Smooth muscle cell (in vitro differentiated cells): ENCODE measurements at regions not wholly inside any gene's neighbourhood (a gene's known extent, or its start where the extent isn't known, plus 50 kb on each side); places are given as distances from the start of the nearest gene placed in this dataset.

Source experiments
- DNase-seq: peaks from one replicate; lab custom pipeline; 2025; ENCODE audit not compliant: unreplicated experiment; lab: John Stamatoyannopoulos, UW
- H2AFZ ChIP-seq: fragments of 200-600 bp; sonication (generic); 2 replicates; pipeline ENCODE4 v1.6.0; 2016; ENCODE audit warnings: antibody characterized with exemption, low read depth, mild to moderate bottlenecking
- H3F3A ChIP-seq: fragments of 200-600 bp; sonication (generic); 2 replicates; pipeline ENCODE4 v1.6.0; 2017; ENCODE audit warnings: antibody characterized with exemption, low read depth
- H3K27ac ChIP-seq: fragments of 200-600 bp; sonication (generic); 2 replicates; pipeline ENCODE4 v1.5.1; 2016; ENCODE audit warnings: low read depth, mild to moderate bottlenecking
- H3K27me3 ChIP-seq: fragments of 200-600 bp; sonication (generic); 2 replicates; pipeline ENCODE4 v1.6.1; 2016; ENCODE audit warnings: low read depth, mild to moderate bottlenecking
- H3K36me3 ChIP-seq: fragments of 200-600 bp; sonication (generic); 2 replicates; pipeline ENCODE4 v1.5.1; 2016; ENCODE audit warnings: low read depth
- H3K4me1 ChIP-seq: fragments of 200-600 bp; sonication (generic); 2 replicates; pipeline ENCODE4 v1.5.1; 2016; ENCODE audit warnings: low read depth
- H3K4me2 ChIP-seq: fragments of 200-600 bp; sonication (generic); 2 replicates; pipeline ENCODE4 v1.6.0; 2016; ENCODE audit warnings: mild to moderate bottlenecking
- H3K4me3 ChIP-seq: fragments of 200-600 bp; sonication (generic); 2 replicates; pipeline ENCODE4 v1.5.1; 2016; ENCODE audit warnings: mild to moderate bottlenecking
- H3K79me2 ChIP-seq: fragments of 200-600 bp; sonication (generic); 2 replicates; pipeline ENCODE4 v1.6.0; 2016; ENCODE audit warnings: low read depth, mild to moderate bottlenecking
- H3K9ac ChIP-seq: fragments of 200-600 bp; sonication (generic); 2 replicates; pipeline ENCODE4 v1.6.0; 2016; ENCODE audit warnings: low read depth
- H3K9me3 ChIP-seq: fragments of 200-600 bp; sonication (generic); replicated peaks from 2 replicates; pipeline ENCODE4 v1.5.1; 2016; ENCODE audit warnings: low read depth
- H4K20me1 ChIP-seq: fragments of 200-600 bp; sonication (generic); 2 replicates; pipeline ENCODE4 v1.6.0; 2016; ENCODE audit warnings: low read depth
- WGBS: methylation state at CpG from one replicate; pipeline ENCODE4 v1.1.7; 2016; ENCODE audit warnings: low lambda C conversion rate; 5-methylcytosine and 5-hydroxymethylcytosine counted together
- TF ChIP-seq, protein P1 (sequence below): fragments of 200-600 bp; sonication (generic); IDR thresholded peaks from 2 replicates; pipeline ENCODE4 v1.5.1; 2017; ENCODE audit warnings: borderline replicate concordance, mild to moderate bottlenecking, antibody characterized with exemption; ENCODE audit not compliant: insufficient read depth, poor library complexity, severe bottlenecking

DNA sequence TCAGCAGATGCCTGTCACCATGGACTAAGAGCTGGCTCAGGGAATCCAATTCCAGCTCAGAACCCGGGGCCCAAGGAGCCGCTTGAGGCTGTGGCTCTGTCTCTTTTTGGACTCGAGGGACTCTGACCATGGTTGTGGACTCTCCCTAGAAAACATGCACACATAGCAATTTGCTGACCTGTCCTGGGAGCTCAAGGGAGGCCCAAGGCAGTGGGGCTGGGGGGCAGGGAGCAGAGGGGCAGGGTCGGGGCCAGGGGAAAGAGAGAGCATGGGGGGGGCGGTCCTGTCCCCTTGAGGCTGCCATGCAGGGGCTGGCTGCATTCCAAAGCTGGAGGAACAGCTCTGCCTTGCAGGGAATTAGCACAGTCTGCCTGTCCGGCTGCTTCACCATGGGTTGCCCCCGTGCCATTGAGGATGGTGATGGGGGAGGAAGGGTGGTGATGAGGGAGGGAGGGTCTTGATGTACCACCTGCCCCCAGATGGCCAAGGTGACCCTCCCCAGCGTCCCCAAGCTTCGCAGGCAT, 190.1 kb downstream of the GOLGA6L6 start:
- Histone ChIP-seq H2AFZ (no peak overlapping the region), H3K4me2 (no peak overlapping the region), H3K27me3 (no peaks in the 10 kb centered on the region), H3K4me3 (no peak overlapping the region), H3K79me2 (no peaks in the 10 kb centered on the region), H3K36me3 (no peaks in the 10 kb centered on the region), H3F3A (no peaks in the 10 kb centered on the region), H3K9ac (no peak overlapping the region), H4K20me1 (no peaks in the 10 kb centered on the region), H3K27ac (no peak overlapping the region), H3K9me3 (peaks cover 81% of the 10 kb centered on the region), H3K4me1 (no peaks in the 10 kb centered on the region)
- TF ChIP-seq, protein P1, sequence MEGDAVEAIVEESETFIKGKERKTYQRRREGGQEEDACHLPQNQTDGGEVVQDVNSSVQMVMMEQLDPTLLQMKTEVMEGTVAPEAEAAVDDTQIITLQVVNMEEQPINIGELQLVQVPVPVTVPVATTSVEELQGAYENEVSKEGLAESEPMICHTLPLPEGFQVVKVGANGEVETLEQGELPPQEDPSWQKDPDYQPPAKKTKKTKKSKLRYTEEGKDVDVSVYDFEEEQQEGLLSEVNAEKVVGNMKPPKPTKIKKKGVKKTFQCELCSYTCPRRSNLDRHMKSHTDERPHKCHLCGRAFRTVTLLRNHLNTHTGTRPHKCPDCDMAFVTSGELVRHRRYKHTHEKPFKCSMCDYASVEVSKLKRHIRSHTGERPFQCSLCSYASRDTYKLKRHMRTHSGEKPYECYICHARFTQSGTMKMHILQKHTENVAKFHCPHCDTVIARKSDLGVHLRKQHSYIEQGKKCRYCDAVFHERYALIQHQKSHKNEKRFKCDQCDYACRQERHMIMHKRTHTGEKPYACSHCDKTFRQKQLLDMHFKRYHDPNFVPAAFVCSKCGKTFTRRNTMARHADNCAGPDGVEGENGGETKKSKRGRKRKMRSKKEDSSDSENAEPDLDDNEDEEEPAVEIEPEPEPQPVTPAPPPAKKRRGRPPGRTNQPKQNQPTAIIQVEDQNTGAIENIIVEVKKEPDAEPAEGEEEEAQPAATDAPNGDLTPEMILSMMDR = no peak
- no peak for DNase-seq
- 60% methylated on average over 9 of the region's 9 CpGs for WGBS

DNA sequence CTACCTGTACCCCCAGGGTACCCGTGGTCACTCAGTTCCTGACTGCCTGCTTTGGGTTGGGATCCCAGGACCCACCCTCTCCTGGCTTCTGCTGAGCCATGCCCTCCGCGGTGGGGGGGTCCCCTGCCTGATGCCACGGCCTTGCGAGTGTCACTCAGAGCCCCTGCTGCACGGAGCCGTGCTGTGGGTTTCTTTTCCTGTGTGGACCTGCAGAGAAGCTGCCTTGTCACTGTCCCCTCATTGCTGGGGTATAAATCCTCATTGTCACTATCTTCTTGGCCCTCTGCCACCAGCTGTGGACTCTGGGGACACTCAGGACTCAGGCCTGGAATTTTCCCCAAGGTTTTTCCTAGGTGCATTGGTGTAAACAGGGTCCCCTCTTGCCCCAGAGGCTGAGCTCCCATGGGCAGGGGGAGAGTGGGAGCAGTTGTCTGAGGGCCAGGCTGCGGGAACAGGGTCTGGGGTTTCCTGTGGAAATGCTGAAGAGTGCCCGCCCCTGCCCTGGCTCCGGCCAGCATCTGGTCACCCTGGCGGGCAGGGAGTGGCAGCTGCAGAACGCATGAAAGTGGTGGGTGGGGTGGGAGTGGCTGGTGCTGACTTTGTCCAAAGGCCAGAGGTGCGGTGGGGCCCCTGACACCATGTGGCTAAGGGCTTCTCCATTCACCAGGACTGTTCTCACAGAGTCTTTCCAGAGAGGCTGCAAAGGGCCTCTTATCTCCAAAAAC, 191.7 kb downstream of the GOLGA6L6 start:
- TF ChIP-seq, protein P1 = no peak
- no peaks in the 10 kb centered on the region for H3K27me3 ChIP-seq
- no peaks in the 10 kb centered on the region for H3K79me2 ChIP-seq
- H3K36me3 ChIP-seq = no peaks in the 10 kb centered on the region
- peaks cover 76% of the 10 kb centered on the region for H3K9me3 ChIP-seq
- no peak overlapping the region for H3K9ac ChIP-seq
- no peak overlapping the region for H3K4me2 ChIP-seq
- no peaks in the 10 kb centered on the region for H4K20me1 ChIP-seq
- H3F3A ChIP-seq = no peaks in the 10 kb centered on the region
- no peak overlapping the region for H2AFZ ChIP-seq
- DNase-seq = no peak
- no peak overlapping the region for H3K4me3 ChIP-seq
- no peaks in the 10 kb centered on the region for H3K4me1 ChIP-seq
- WGBS = 77% methylated on average over 13 of the region's 13 CpGs
- H3K27ac ChIP-seq = no peak overlapping the region

DNA sequence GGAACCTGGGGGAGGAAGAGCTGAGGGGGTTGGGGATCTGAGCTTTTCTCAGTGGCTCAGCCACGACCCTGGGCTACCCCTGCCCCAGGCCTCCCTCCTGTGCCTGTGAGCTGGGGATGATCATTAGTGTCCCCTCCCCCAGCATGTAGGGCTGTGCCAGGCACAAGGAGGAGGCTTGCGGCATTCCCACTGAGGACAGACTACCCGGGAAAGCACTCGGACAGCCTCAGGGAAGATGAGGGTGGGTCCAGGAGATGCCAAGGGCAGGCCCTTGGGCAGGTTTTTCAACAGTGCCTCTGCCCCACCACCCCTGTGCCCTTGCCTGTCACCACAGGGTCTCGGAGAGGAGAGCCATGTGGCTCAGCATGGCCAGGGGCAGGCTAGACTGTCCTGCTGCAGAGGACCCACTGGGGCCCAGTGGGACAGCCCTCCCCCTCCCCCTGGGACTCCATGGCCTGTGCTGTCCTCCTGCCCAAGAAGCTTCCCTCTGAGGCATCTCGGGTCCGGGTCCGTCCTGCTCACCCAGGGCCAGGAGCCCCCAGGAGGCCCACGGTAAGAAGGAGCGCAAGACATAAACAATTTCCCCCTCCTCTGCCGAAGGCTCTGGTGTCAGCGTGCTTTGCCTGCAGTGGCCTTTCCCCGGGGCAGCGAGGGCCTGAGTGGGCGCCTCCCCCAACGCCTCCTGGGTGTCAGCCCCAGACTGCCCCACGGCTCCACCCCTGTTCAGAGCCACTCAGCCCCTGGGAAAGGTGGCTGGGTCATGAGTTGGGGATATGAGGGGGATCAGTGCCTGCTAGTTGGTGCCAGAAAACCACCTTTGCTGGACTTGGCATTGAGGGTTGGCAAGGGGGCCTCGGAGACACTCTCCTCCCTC, 192.5 kb downstream of the GOLGA6L6 start:
- DNase-seq = no peak

More for the DNA sequence above, 192.5 kb downstream of the GOLGA6L6 start:
- TF ChIP-seq, protein P1 = no peak
- H3K9ac ChIP-seq = no peak overlapping the region
- no peaks in the 10 kb centered on the region for H3K4me1 ChIP-seq
- H4K20me1 ChIP-seq = no peaks in the 10 kb centered on the region
- no peaks in the 10 kb centered on the region for H3K79me2 ChIP-seq
- WGBS = 87% methylated on average over 18 of the region's 18 CpGs
- H3K4me2 ChIP-seq = no peak overlapping the region
- no peaks in the 10 kb centered on the region for H3F3A ChIP-seq
- no peaks in the 10 kb centered on the region for H3K27me3 ChIP-seq
- H3K4me3 ChIP-seq = no peak overlapping the region
- H3K27ac ChIP-seq = no peak overlapping the region
- H3K36me3 ChIP-seq = no peaks in the 10 kb centered on the region
- no peak overlapping the region for H2AFZ ChIP-seq
- peaks cover 77% of the 10 kb centered on the region for H3K9me3 ChIP-seq
